HG03469 (cell line): ENCODE measurements at regions not wholly inside any gene's neighbourhood (a gene's known extent, or its start where the extent isn't known, plus 50 kb on each side); places are given as distances from the start of the nearest gene placed in this dataset.

ENCODE experiments used
- ATAC-seq: cut with Tn5 transposase; IDR thresholded peaks from one replicate; pipeline ENCODE4 v1.9.1; 2021; ENCODE audit warnings: mild to moderate bottlenecking, moderate library complexity, moderate number of reproducible peaks; ENCODE audit not compliant: unreplicated experiment

DNA sequence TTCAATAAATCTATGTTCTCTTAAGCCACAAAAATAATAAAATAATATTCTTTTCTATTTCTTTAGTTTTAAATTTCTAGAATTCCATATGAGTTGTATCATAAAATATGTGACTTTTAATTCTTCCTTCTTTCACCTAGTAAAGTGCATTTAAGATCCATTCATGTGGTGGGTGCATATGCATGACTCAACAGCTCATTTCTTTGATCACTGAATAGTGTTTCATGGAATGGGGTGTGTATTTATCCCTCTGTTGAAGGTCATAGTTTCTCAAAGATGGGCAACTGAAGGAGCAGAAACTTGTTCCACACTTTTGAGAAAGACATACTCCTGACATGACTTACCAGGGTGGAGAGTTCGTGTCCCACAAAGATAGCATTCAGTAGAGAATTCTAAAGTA, 1230.3 kb upstream of the AGA start:
- ATAC-seq = no peak

DNA sequence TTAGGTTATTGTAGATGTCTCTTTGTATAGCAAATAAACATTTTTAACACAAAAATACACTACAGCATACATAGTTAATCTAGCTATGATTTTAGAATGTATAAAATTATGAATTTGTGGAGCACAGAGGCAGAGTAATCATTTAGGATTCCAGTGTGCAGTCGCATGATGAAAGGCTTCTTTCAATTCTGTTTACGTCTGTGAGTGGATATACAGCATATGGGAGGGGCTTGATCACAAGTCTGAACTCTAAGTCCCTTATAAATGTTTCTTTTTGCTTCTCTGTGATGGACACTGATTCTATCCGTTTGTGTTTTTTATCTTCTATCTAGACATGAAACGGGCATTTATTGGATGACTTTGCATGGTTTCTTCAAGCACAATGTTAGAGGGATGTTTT, 1239.6 kb upstream of the AGA start:
- ATAC-seq = no peak

DNA sequence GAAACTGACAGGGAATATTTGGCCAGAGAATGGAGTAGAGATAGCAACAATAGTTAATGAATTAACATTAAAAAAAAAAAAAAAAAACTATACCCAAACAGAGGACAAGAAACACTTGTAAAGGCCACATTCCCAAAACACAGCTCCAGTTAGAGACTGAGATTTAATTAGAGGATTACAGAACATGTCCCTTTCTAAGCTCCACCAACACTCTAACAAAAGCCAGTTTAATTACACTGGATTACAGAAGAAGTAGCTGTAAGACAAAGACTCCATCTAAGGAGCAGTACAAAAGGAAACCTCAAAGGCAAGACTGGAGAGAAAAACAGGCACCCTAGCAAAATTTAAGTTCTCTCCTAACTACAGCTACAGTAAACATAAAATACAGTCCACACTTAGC, 1247.7 kb upstream of the AGA start:
- no peak for ATAC-seq

DNA sequence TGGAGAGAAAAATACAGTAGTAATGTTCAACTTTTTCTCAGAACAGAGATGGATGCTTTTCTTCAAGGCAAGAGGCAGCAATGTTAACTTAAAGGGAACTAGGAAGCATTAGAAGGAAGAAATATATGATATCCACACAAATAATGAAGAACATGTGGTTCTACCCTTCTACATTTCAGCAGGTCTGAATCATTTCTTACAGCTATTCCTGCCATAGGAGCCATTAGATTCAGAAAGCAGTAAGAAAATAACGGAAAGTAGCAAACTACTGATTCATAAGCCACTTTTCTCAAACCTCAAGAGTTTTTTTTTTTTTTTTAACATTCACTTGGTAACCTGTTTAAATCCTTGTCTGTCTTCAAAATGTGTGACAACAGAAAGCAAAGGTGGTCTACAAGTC, 1251.6 kb upstream of the AGA start:
- ATAC-seq = no peak

DNA sequence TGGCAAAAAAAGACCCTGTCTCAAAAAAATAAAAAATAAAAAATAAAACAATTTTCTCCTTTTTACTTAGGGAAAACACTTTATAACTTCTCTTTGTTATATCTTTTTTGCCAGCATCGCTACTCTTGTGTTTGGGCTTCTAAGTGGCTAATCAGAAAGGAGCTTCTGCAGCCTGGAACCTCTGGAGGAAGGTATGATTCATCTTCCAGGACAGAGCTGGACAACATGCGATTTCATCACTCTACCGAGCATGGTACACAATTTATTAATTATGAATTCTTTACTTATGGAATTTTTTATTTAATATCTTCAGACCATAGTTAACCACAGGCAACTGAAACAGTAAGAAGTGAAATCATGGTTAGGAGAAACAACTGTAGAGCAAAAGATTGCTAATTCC, 1254.3 kb upstream of the AGA start:
- ATAC-seq = no peak

DNA sequence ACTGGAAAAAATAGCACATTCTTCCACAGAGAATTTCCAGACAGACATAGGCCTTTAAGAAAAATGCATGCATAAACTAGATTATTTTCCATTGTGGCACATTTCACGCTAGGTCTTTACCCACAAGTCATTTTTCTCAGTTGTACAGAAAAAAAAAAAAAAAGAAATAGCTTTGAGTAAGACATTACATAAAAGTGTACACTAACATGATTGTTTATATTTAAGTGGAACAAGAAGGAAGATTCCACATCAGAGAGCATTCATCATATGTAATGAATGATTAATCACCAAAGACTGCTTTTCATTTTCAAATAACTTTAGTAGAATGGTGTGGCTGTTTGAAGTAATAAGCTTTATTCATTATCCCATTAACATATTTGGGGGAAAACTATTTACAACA, 1270.2 kb upstream of the AGA start:
- no peak for ATAC-seq

DNA sequence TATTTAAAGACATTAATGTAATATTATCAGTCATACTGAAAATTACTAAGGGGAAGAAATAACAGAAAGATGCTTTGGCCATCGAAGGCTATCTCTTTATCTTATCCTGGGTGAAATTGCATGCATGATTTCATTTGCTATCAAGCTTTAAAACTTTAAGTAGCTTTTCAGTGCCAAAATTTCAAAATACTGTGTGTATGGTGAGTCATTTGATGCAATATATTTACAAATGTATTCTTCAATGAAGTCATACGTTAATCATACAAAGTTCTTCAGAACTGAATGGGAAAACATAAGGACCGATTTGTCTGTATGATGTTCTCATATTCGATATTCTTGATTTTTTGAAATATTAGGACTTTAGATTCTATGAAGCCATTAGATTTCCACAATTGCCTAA, 1295.8 kb upstream of the AGA start:
- no peak for ATAC-seq

DNA sequence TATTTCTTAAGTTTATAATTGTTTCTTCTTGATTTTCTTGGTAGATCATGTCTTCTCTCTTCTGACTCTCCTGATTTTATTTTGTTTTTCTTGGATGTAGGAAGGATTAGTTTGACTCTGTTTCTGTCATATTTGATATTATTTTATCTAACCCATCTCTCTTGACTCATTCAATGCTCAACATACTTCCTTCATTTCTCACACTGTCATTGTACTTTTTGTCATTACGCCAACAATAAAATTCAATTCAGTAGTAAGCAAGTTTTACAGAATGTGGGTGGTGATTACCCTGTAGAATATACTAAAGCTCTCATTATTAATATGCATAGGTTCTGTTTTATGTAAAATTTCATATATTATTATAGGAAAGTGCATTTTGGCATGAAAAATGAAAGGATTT, 1303.0 kb upstream of the AGA start:
- ATAC-seq = no peak

DNA sequence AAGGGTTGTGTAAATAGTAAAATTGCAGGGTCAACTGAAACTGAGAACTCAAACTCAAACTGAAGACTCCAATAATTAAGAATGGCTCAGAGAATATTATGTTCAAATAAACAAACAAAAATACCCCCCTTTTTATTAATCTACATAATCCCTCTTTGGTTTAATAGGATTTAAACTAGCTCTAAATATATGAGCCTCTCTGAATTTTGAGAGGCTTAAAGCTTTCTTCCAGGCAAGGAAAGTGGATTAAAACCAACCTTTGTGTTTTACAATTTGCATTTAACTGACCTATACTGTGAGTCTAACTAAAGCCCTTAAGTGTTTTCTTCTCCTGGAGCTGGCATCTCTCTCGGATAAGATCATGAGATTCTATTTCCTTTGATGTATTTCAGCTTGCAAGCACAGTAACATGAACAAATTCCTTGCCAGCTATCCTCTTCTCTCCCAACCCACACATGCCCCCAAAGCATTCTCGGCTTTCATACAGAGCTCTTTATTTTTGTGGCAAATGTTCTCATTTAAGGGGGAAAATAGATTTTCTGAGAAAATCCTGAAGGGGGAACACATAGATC, 1310.8 kb upstream of the AGA start:
- ATAC-seq = no peak

DNA sequence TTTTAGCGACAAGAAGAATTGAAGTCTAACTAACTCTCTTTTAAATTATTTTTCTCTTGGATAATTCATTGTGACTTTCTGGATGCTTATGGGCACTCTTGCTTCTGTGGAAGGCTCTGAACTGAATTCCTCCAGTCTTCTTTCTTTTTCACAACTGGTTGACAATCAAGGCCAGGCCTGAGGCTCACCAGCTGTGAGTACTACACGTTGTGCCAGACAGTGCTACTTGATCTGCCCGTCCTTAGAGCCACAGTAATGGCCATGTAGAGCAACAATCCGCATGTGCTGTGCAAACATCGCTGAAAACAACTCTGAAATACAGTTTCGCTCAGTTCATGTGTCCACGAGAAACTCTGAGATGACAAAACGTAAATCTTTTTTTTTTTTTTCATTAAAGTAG, 1336.3 kb upstream of the AGA start:
- no peak for ATAC-seq

DNA sequence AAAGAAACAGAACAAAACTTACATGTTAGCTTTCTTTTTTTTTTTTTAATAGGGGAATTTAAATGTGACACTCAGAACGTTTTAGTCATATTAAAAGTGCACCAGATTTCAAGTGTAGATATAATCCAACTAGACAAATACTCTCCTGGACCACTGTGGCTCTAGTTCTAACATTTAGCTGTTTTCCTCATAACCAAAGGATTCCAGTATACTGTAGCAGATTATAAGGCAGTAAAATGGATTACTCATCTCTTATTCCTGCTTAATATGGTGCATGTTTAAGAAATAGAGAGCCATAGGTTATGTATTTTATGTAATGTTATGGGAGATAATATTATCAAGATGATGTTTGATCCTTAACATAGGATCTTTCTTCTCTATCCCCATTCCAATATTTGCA, 1339.5 kb upstream of the AGA start:
- no peak for ATAC-seq

DNA sequence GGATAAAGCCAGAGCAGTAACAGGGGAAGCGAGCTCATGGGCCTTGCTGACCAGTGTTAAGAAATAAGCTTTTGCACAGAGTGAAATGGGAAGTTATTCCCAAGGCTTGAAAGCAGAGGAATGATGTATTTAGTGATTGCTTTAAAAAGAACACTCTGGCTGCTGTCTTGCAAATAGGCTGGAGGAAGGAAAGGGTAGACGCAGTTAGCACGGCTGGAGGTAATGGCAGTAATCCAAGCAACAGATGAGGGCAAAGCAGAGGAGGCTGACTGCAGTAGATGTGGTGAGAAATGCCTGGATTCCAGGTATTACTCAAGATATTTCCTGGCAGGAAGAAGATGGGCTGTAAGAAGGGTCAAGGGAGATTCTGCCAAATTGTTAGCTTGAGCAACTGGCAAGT, 1342.3 kb upstream of the AGA start:
- ATAC-seq = no peak

DNA sequence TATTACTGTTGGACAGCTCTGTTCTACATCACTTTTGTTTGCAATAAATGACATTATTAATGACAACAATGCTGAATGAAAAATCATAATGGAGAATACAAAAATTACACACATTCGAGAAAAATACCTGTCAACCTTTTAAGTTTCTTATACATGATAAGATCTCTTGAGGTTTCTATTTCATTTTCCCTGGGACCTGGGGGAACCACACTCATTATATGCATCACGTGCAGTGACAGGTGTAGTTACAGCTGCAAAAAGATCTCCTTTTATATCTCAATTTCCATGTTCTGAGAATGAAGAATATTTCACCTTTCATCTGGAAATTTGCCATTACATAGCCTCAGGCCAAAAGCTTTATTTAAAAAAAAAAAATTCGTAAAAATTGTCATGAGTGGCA, 1347.0 kb upstream of the AGA start:
- no peak for ATAC-seq

DNA sequence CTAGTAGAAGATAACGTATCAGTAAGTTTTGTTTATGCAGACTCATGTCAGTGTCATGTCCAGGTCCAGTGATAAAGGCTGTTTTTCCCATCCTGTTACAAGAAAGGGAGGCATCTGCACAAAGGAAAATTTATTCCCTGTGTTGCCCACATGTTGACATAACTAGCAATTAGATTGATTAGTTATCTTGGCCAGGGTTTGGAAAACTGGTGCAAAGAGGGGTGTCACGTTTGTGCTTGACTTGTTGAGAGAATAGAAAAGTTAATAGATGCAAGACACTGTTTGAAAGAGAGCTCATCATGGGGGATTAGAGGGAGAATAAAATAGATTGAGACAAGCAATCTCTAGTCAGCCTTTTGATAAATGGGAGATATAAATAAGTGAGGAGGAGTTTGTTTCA, 1357.0 kb upstream of the AGA start:
- ATAC-seq = no peak

DNA sequence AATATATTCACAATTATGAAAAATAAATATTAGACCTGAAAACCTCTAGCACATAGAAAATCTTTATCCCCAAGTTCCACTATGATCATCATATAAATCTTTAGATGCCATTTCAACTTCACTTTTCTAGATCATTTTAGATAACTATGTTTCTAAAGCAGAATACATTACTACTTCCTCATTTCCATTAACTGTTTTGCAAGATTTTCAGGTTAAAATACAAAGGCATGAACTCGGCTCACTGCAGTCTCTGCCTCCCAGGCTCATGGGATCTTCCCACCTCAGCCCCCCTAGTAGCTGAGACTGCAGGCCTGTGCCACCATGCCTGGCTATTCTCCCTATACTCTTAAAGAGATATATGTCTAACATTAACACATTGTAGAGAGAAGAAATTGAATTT, 1365.9 kb upstream of the AGA start:
- no peak for ATAC-seq

DNA sequence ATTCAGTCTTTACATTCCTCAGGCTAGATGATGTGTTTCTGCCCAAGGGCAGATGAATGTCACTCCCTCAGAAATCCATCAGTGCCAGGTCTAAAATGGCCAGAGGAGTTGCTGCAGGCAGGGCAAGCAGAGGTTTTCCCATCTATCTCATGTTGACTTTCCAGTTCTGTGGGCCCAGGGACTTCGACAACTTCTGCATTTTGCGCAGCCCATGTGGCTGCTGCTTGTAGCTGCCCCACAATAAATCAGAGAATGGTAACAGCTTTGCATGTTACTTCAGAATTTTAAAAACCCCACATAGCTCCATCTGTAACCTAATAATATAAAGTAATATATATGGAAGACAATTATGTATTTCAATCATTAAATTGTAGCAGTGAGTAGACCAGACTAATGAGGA, 1367.7 kb upstream of the AGA start:
- ATAC-seq = no peak

DNA sequence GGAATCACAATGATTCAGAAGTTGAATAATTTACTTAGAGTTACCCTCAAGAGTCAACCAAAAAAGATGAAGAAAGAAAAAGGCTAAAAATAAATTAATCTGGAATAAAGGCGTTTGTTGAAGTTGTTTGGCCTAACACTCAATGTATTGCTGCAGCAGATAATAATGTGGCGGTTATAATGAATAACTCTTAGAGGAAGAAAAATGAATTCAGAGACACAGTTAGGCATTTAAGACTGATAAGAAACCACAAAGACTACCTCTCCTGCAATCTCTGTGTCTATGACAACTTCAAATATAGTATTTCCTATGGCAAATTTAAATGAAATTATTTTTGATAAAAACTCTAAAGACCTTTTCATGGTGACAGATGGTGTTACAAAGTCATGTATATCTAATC, 1369.1 kb upstream of the AGA start:
- ATAC-seq = no peak

DNA sequence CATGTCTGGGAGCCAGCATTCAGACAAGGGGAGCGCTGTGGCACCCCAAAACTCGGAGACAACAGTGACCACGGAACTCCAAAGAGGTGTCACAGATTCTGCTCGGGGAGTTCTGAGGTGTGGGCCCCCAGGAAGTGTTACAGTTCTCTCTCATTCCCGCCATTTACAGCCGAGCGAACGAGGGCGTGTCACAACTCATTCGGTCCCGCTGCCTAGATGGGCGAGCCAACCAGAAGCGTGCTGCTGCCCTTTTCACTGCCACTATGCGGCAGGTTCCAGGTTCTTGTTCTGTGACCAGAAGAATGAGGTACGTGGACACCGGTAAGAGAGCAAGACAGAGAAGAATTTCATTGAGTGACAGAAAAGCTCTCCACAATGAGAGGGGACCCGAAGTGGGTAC, 1370.6 kb upstream of the AGA start:
- no peak for ATAC-seq

DNA sequence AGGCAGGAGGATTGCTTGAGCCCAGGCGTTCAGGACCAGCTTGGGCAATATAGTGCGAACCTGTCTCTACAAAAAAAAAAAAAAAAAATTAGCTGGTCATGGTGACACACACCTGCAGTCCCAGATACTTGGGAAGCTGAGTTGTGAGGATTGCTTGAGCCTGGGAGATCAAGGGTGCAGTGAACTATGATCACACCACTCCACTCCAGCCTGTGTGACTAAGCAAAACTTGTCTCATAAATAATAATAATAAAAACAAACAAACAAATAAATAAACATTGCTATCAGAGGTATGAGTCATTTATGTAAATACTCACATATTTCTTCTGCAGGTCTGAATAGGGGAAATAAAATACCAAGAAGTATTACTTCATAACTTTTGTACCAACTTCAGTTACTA, 1372.7 kb upstream of the AGA start:
- no peak for ATAC-seq

DNA sequence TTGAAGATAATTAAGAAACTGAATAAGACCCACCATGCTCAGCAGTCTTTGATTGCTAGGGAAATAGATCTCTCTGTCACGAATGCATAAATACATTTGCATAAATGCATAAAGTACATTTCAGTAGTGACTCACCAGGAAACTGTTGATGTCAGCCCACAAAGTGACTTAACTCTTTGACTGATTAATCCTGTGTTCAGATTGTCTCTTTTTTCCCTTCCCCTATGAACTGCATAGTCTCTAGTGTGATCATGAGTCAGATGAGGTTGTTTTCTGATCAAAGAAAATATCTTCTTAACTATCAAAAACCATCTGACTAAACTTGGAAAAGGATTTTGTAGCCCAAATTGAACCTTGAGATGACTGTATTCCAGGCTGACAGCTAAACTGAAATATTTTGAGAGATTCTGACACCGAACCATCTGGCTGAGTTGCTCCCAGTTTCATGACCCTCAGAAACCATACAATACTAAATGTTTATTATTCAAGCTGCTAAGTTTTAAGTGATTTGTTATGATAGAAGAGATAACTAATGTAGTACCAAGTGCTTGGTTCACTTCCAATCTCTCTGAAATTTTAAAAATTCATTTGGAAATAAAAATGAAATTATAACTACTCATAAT, 1381.5 kb upstream of the AGA start:
- ATAC-seq = no peak

DNA sequence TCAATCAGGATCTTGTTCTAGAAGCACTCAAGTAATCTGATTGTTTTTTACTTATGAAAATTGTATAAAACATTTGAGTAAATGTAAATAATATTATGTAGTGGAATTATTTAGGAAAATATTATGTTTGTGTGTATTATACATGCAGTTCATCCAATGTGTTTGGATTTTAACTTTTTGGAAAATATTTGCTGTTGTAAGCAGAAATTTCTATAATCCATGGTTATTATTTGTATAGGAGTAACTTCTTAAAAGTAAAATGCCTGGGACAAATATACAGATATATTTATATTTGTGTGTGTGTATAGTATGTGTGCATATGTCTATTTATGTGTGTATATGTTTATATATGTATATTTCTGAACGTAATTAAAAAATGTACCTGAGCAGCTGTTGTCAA, 1394.6 kb upstream of the AGA start:
- ATAC-seq = no peak

DNA sequence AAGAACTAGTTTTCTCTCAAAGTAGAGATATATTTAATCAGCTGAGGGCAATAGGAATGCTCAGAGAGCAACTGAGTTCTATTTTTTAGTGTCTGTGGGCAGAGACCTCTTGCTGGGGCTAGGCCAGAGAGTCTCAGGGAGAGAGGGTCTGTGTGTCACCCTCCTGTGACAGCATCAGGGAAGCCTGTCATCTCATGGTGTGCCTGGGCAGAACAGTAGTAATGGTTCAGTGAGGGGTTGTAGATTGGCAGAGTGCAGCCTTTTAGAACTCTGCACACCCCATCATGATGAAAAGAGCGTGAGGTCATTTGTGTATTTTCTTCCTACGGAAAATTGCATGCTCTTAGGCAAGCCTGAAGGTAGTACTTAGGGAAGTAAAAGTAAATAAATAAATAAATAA, 1396.5 kb upstream of the AGA start:
- ATAC-seq = no peak

DNA sequence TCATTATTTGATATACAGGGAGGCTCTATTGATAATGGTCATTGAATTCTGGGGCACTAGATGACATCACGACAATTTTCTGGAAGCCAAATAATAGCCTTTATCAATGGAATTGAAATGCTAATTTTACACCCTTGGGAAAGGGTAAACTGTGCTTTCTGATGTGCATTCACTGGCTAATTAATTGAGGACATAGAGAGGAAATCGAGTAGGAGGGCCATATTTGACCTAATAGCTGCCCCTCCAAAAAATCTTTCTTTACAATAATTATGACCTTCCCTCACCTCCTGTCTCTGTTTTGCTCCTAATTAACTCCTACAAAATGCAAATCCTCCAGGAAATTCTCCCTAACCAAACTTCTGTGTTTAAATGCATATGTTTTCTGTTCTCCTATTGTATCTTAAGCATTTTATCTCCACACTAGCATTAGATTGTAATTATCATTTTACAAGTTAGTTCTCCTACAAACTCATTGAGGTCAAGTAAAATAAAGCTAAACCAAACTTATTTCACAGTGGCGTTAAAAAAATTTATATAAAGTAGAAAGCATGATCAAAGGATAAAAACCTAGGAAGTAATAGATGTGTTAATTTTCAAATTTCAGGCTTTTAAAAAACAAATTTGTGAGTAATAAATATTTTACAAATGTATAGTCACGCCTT, 1414.0 kb upstream of the AGA start:
- no peak for ATAC-seq
